GM23248 (cell line): ENCODE measurements at regions not wholly inside any gene's neighbourhood (a gene's known extent, or its start where the extent isn't known, plus 50 kb on each side); places are given as distances from the start of the nearest gene placed in this dataset.

Experiments
- EZH2 ChIP-seq: fragments of 200-600 bp; sonication (generic); IDR thresholded peaks from 2 replicates; pipeline ENCODE4 v1.6.1; 2018; ENCODE audit warnings: antibody characterized with exemption, mild to moderate bottlenecking; ENCODE audit not compliant: insufficient read depth, poor library complexity, severe bottlenecking
- EZH2phosphoT487 ChIP-seq: fragments of 200-600 bp; sonication (generic); IDR thresholded peaks from 2 replicates; pipeline ENCODE4 v1.6.1; 2018; ENCODE audit warnings: antibody characterized with exemption, moderate library complexity, mild to moderate bottlenecking, low read depth; ENCODE audit not compliant: insufficient read depth

DNA sequence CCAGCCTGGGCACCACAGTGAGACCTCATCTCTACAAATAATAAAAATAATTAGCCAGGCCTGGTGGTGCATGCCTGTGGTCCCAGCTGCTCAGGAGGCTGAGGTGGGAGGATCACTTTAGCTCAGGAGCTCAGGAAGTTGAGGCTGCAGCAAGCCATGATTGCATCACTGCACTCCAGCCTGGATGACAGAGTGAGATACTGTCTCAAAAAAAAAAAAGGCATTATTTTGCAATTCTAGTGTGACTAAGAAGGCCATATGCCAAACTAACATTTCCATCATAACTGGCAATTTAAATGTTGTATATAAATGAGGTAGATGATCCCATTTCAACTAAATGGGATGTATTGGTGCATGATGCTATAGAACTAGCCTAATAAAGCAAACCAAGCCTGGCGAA lies 632.8 kb upstream of the KLF12 start:
- TF ChIP-seq EZH2 (no peak), EZH2phosphoT487 (no peak)
